HCT116 (cell line): ENCODE measurements at regions not wholly inside any gene's neighbourhood (a gene's known extent, or its start where the extent isn't known, plus 50 kb on each side); places are given as distances from the start of the nearest gene placed in this dataset.

Source experiments
- ATAC-seq: fragments of 200-7000 bp; cut with Tn5 transposase; 2 replicates; pipeline ENCODE4 v1.9.1; 2020; ENCODE audit warnings: mild to moderate bottlenecking, moderate library complexity
- BruUV-seq: library from RNA; stranded (reverse); fragments of 400-500 nt; replicated peaks from 2 replicates; lab custom pipeline; 2021; lab: Mats Ljungman, UMichigan
- CTCF ChIA-PET: fragments of 300-600 bp; sonication (Branson Sonifier 250); formaldehyde crosslinking; loops from one replicate; lab custom pipeline; 2021; ENCODE audit warnings: antibody characterized with exemption; lab: Charles Lee
- POLR2A ChIA-PET: fragments of 300-600, 350-600 bp; sonication (Branson Sonifier 250); formaldehyde crosslinking; loops from one replicate; lab custom pipeline; 2021; ENCODE audit warnings: antibody characterized with exemption; lab: Charles Lee
- RAD21 ChIA-PET, 2 experiments: fragments of 300-600 bp; sonication (Branson Sonifier 250); formaldehyde crosslinking; loops; one replicate each; lab custom pipeline; 2023; ENCODE audit warnings: low total read pairs in 2 of 2; ENCODE audit not compliant: uncharacterized antibody in 2 of 2, unreplicated experiment in 2 of 2, low non-redundant PET in 1 of 2; lab: Charles Lee
- DNase-seq: peaks from one replicate; pipeline ENCODE4 v3.0.0-alpha.2; 2010; ENCODE audit warnings: low read depth, low spot score
- H2AFZ ChIP-seq: fragments of 200-600 bp; shearing (Covaris generic), sonication (generic); 2 replicates; pipeline ENCODE4 v1.6.1; 2017; ENCODE audit warnings: low read depth, mixed run types, mixed read lengths, antibody characterized with exemption, low read length; ENCODE audit not compliant: poor library complexity, severe bottlenecking
- H3K27ac ChIP-seq: 2 replicates; pipeline ENCODE4 v1.5.1; 2012; ENCODE audit warnings: low read depth, low read length
- H3K27me3 ChIP-seq: fragments of 200-600 bp; sonication (generic); 2 replicates; pipeline ENCODE4 v1.6.1; 2016; ENCODE audit warnings: mixed run types, low read length, mixed read lengths; ENCODE audit not compliant: insufficient read depth
- H3K36me3 ChIP-seq, 2 experiments: fragments of 200-500 bp in 1 of 2; fragments of 200-600 bp in 1 of 2; sonication (Bioruptor generic) in 1 of 2; sonication (generic) in 1 of 2; 2 replicates each; pipeline versions ENCODE4 v1.5.1 to v1.6.1; 2014 to 2016; ENCODE audit warnings: low read length in 2 of 2, inconsistent platforms in 1 of 2, mixed read lengths in 1 of 2, mixed run types in 1 of 2; ENCODE audit not compliant: insufficient read depth in 2 of 2, control insufficient read depth in 1 of 2
- H3K4me1 ChIP-seq, 2 experiments: fragments of 200-600 bp in 1 of 2; sonication (generic) in 1 of 2; 2 replicates each; pipeline versions ENCODE4 v1.5.1 to v1.6.1; 2012 to 2017; ENCODE audit warnings: low read length in 2 of 2, inconsistent platforms in 1 of 2, mild to moderate bottlenecking in 1 of 2, mixed read lengths in 1 of 2, mixed run types in 1 of 2, moderate library complexity in 1 of 2; ENCODE audit not compliant: insufficient read depth in 2 of 2, control insufficient read depth in 1 of 2
- H3K4me2 ChIP-seq: fragments of 200-600 bp; sonication (generic); 2 replicates; pipeline ENCODE4 v1.6.1; 2017; ENCODE audit warnings: mixed run types, low read length, mixed read lengths
- H3K4me3 ChIP-seq, 2 experiments: fragments of 200-600 bp in 1 of 2; sonication (generic) in 1 of 2; replicated peaks in 1 of 2; 2 replicates each; pipeline ENCODE4 v1.5.1; 2011 to 2016; ENCODE audit warnings: low read length in 2 of 2, control low read depth in 1 of 2, low read depth in 1 of 2, mild to moderate bottlenecking in 1 of 2, mixed read lengths in 1 of 2, mixed run types in 1 of 2
- H3K79me2 ChIP-seq: fragments of 200-600 bp; sonication (generic); 2 replicates; pipeline ENCODE4 v1.6.1; 2017; ENCODE audit warnings: mild to moderate bottlenecking, mixed run types, low read length, moderate library complexity, mixed read lengths; ENCODE audit not compliant: insufficient read depth
- H3K9ac ChIP-seq: fragments of 200-600 bp; sonication (generic); 2 replicates; pipeline ENCODE4 v1.6.1; 2016; ENCODE audit warnings: low read length, mixed read lengths
- H3K9me2 ChIP-seq: fragments of 200-600 bp; sonication (generic), shearing (Covaris generic); 2 replicates; pipeline ENCODE4 v1.6.1; 2017; ENCODE audit warnings: mixed run types, mild to moderate bottlenecking, moderate library complexity; ENCODE audit not compliant: insufficient read depth
- H3K9me3 ChIP-seq, 2 experiments: fragments of 200-500 bp in 1 of 2; fragments of 200-600 bp in 1 of 2; sonication (Bioruptor generic) in 1 of 2; sonication (generic) in 1 of 2; 2 replicates each; pipeline ENCODE4 v1.6.1; 2014 to 2017; ENCODE audit warnings: low read length in 2 of 2, mixed read lengths in 2 of 2, inconsistent platforms in 1 of 2, low read depth in 1 of 2, mild to moderate bottlenecking in 1 of 2, mixed run types in 1 of 2, moderate library complexity in 1 of 2; ENCODE audit not compliant: control insufficient read depth in 1 of 2, insufficient read depth in 1 of 2
- H4K20me1 ChIP-seq: fragments of 200-600 bp; sonication (generic), shearing (Covaris generic); 2 replicates; pipeline ENCODE4 v1.6.1; 2017; ENCODE audit warnings: mixed run types, mild to moderate bottlenecking, moderate library complexity; ENCODE audit not compliant: insufficient read depth
- CTCF ChIP-seq, 3 experiments: fragments of 200-600 bp in 1 of 3; sonication (generic) in 1 of 3; IDR thresholded peaks in 2 of 3; conservative IDR thresholded peaks in 1 of 3; 2 replicates each; pipeline ENCODE4 v1.5.1; 2012 to 2017; ENCODE audit warnings: low read depth in 2 of 3, low read length in 2 of 3, antibody characterized with exemption in 1 of 3, borderline replicate concordance in 1 of 3, control low read depth in 1 of 3, mild to moderate bottlenecking in 1 of 3, mixed read lengths in 1 of 3, mixed run types in 1 of 3, moderate library complexity in 1 of 3; ENCODE audit not compliant: insufficient read depth in 1 of 3
- EGR1 ChIP-seq: IDR thresholded peaks from 2 replicates; pipeline ENCODE4 v1.6.1; 2012; ENCODE audit warnings: low read depth
- EZH2 ChIP-seq: fragments of 200-600 bp; sonication (generic); IDR thresholded peaks from 2 replicates; pipeline ENCODE4 v1.6.1; 2017; ENCODE audit warnings: antibody characterized with exemption, mixed run types
- EZH2phosphoT487 ChIP-seq: fragments of 200-600 bp; IDR thresholded peaks from 2 replicates; pipeline ENCODE4 v1.6.1; 2018; ENCODE audit warnings: antibody characterized with exemption, borderline replicate concordance
- JUND ChIP-seq: IDR thresholded peaks from 2 replicates; pipeline ENCODE4 v1.6.1; 2012
- MAX ChIP-seq: IDR thresholded peaks from 2 replicates; pipeline ENCODE4 v1.6.1; 2012
- ZBTB33 ChIP-seq: IDR thresholded peaks from 2 replicates; pipeline ENCODE4 v1.6.1; 2011; ENCODE audit warnings: mild to moderate bottlenecking, low read length, moderate library complexity; ENCODE audit not compliant: insufficient replicate concordance; ENCODE audit errors: extremely low read depth
- intact Hi-C: fragments of 100-400 bp; cut with micrococcal nuclease; formaldehyde crosslinking; loops from 2 replicates; pipeline ENCODE4 v1.10.0; 2022

GRCh38 chr5:112569596-112569995 is 150.5 kb upstream of the EPB41L4A start:
- intact Hi-C loops, result no loop called here
- Histone ChIP-seq H3K4me2 (no peak overlapping the region), H2AFZ (no peak overlapping the region), H3K79me2 (no peaks in the 10 kb centered on the region), H3K9me3 (no peaks in the 10 kb centered on the region; a peak in 1 of 4 replicates), H4K20me1 (no peaks in the 10 kb centered on the region), H3K4me1 (no peaks in the 10 kb centered on the region), H3K27ac (no peak overlapping the region), H3K27me3 (no peaks in the 10 kb centered on the region)
- BruUV-seq, result no TSS peak
- POLR2A ChIA-PET, result no interaction called here
- CTCF ChIA-PET, result no interaction called here
- DNase-seq, result no peak
- TF ChIP-seq EZH2, result no peak
- no peak for TF ChIP-seq ZBTB33
- no peak for TF ChIP-seq JUND
- no peak for TF ChIP-seq CTCF (IDR thresholded peaks at IDR 0.05 in 2 of 3, conservative IDR thresholded peaks at IDR 0.05 in 1 of 3; ENCODE audit: borderline replicate concordance in 1 of 3, insufficient read depth in 1 of 3, low read depth in 2 of 3, low read length in 2 of 3)
- no peak for TF ChIP-seq MAX
- TF ChIP-seq EZH2phosphoT487, result no peak
- TF ChIP-seq EGR1, result no peak
- TF ChIP-seq, all 23 proteins: peak for 0
- Histone ChIP-seq H3K36me3 (no peaks in the 10 kb centered on the region), H3K4me3 (no peak overlapping the region), H3K9ac (no peak overlapping the region), H3K9me2 (no peaks in the 10 kb centered on the region)
- ATAC-seq, result no peak
- RAD21 ChIA-PET, result no interaction called here
